NCI-H146 treated with DMSO at 0.1 percent for 48 hours (cell line): ENCODE measurements at regions not wholly inside any gene's neighbourhood (a gene's known extent, or its start where the extent isn't known, plus 50 kb on each side); places are given as distances from the start of the nearest gene placed in this dataset.
"Not testable (repeated sequence)": the region's sequence is repeated elsewhere in the genome, so short reads cannot be mapped to it uniquely, and the experiment has no call there.

Experiments used
- DNase-seq: peaks from one replicate; lab custom pipeline; 2025; ENCODE audit not compliant: unreplicated experiment; lab: John Stamatoyannopoulos, UW

- DNase-seq: no peak
Measured at GRCh38 chr1:4210043-4210442, 310.0 kb upstream of the C1orf174 start.

GRCh38 chr1:4212796-4213195, 312.7 kb upstream of the C1orf174 start:
- no peak for DNase-seq

- no peak for DNase-seq
Measured at GRCh38 chr1:4213366-4213973, 313.4 kb upstream of the C1orf174 start.

DNA sequence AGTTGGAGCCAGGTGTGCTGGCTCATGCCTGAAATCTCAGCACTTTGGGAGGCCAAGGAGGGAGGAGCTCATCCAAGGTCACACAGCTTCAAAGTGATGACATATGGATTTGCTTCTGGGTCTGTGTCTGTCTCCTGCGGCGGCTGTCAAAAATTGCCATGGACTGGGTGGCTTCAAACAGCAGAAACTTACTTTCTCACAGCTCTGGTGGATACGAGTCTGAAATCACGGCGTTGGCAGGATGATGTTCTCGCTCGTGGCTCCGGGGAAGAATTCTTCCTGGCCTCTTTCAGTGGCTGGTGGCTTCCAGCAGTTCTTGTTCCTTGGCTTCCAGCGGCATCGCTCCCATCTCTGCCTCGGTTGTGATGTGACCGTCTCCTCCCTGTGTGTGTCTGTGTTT, 314.8 kb upstream of the C1orf174 start:
- no peak for DNase-seq

DNA sequence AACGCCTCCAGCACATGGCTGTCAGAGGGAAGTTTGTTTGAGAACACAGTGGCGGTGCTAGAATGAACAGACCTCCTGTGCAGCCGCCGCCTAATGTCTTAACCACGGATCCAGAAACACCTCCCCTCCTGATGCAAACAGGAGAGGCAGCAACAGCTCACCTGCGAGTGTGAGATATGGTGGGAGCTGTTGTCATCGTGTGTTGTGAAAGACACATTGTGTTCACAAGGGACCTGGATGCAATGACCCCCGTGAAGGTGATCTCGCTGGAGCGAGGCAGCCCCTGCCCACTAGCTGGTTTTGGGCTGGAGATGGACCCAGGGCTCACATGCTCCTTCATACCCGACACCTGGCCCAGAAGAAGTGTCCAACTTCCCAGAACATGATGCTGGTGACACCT, 315.3 kb upstream of the C1orf174 start:
- no peak for DNase-seq

DNA sequence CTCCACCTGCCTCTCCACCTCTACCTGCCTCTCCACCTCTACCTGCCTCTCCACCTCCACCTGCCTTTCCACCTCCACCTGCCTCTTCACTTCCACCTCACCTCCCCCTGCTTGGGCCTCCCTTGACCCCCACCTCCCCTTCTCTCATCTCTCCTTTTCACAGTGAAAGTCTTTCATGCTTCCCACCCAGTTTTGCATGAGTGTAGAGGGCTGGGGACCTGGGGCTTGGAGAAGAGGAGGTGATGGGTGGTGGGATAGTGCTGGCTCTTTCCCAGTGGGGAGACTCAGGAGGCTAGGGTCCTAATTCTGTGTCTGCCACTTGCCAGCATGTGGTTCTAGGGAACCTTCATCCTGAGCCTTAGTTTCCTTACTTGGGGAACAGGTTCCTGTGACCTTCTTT, 316.2 kb upstream of the C1orf174 start:
- no peak for DNase-seq

- DNase-seq: no peak
Measured at GRCh38 chr1:4218619-4219018, 318.5 kb upstream of the C1orf174 start.

- DNase-seq: no peak
Measured at GRCh38 chr1:4219111-4219510, 319.0 kb upstream of the C1orf174 start.

GRCh38 chr1:4219826-4220225, 319.8 kb upstream of the C1orf174 start:
- DNase-seq: no peak

DNA sequence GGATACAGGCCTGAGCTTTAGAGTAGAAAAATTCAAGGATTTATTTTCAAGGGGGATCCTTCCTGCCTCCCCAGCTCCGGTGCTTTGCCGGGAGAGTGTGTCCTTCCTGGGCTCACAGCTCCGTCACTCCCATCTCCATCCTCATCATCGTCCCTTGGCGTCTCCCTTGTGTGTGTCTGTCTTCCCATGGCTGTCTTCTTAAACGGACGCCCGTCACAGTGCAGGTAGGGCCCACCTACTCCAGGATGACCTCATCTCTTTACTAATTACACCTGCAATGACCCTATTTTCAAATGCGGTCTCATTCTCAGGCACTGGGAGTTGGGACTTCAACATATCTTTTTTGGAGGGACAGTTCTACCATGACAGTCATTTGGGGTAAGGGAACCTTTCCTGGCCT, 320.3 kb upstream of the C1orf174 start:
- DNase-seq: no peak

- no peak for DNase-seq
Measured at GRCh38 chr1:4221107-4221506, 321.0 kb upstream of the C1orf174 start.

DNA sequence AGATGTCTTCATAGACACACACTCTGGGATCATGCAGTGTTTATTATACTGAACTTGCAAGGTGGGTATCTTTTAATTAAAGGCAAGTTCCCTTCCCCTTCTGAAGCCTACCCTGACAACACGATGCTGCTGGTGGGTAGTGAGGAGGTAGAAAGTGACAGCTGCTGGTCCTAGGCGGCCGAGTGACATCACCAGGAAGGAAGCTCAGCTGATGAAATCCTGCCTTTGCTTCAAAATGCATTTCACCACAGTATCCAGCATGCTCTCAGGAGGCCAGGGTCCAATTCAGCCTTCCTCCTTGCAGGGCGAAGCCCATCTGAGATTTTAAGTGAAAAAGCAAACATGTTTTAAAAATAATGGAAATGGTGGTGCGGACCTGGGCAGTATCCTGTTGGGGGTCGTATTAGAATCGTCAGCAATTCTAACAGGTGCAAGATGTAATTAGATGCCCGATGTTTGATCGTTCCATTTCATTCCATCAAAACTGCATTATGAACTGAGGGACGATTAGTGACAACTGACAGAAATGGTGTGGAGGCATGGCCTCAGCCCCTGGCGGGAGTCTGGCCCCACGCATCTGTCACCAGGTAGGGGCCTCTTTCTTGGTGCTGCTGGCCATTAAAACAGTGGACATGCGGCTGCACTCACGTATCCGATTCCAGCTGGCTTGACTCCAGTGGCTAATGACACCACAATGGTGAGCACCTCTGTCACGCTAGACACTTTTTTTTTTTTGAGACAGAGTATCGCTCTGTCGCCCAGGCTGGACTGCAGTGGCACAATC, 324.8 kb upstream of the C1orf174 start:
- DNase-seq: no peak

GRCh38 chr1:4227986-4228385, 327.9 kb upstream of the C1orf174 start:
- no peak for DNase-seq

DNA sequence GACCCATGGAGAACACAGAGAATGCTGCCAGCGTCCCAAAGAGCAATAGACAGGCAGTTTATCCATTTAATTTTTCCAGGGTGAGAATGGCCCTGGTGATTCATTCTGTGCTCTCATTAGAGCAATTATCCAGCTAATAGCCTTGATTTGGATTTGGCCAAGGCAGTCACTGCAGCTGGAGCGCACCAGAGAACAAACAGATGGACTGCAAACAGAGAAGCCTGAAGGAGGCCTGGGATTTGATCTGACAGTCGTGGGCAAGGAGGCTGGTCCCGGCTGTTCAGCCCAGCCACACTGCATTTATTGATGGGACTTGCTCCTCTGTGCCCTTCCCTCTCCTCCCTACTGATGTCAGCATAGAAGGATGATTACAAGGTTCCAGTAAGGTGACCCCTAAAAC, 353.9 kb upstream of the C1orf174 start:
- DNase-seq: no peak

- DNase-seq: no peak
Measured at GRCh38 chr1:4256351-4256750, 356.3 kb upstream of the C1orf174 start.

- DNase-seq: not testable (repeated sequence)
Measured at GRCh38 chr1:4258146-4258777, 358.2 kb upstream of the C1orf174 start.

DNA sequence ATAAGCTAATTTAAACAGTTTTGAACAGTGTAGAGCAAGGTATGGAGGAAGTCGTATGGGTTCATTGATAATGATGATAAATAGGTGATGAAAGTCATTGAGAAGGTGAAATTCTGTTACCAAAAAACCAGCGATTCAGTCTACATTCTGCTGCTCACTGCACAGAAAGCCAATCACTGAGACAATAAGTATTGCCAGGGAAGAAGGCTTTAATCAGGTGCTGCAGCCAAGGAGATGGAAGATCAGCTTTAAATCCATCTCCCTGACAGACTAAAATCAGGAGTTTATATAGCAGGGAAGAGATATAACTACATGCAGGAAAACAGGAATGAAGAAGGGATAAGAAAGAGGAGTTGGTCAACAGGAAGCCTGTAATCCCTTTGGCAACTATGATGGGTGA, 361.3 kb upstream of the C1orf174 start:
- DNase-seq: no peak

- DNase-seq: no peak
Measured at GRCh38 chr1:4262665-4263064, 362.6 kb upstream of the C1orf174 start.

GRCh38 chr1:4263699-4264098, 363.6 kb upstream of the C1orf174 start:
- DNase-seq: no peak

GRCh38 chr1:4265836-4266235, 365.8 kb upstream of the C1orf174 start:
- no peak for DNase-seq

DNA sequence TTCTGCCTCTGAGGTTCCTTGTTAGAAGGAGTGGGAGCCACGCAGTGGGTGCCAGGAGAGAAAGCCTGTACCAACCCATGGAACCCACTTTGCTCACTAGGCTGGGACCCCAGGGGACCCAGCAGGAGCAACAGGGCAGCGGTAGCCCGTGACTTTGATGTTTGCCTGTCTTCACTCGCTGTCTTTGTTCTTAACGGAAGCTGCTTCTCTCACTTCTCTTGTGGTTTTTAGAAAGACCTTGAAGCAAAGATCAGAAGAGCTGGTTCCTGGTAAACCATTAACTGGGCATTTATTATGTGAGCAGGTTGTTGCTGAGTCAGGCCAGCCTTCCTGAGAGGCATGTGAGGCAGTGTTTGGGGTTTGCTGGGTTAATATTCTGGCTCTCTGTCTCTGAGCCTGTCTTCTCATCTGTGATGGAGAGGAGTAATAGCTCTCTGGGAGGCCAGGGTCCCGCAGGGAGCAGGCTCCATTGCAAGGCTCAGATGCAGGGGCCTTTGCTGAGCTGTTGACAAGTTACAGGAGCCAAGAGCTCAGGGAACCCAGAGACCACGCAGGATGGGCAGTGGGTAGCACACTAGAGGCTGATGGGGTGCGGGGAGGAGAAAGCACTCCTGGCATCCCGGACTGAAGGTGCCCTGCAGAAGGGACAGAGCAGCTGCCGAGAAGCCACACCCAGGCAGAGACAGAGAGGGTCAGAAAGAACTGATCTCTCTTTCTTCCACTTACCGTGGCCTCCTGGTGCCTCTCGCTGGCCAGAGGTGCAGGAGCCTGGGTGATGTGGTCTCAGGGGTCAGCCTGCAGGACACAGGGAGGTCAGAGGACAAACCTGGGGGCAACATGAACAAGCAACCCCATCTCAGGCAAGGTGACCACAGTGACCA, 367.5 kb upstream of the C1orf174 start:
- DNase-seq: no peak
